H1 (cell line): ENCODE measurements at regions not wholly inside any gene's neighbourhood (a gene's known extent, or its start where the extent isn't known, plus 50 kb on each side); places are given as distances from the start of the nearest gene placed in this dataset.
"Not testable (repeated sequence)": the region's sequence is repeated elsewhere in the genome, so short reads cannot be mapped to it uniquely, and the experiment has no call there.

Experiments
- CTCF ChIA-PET: fragments of 300-600 bp; sonication (Branson Sonifier 250); formaldehyde crosslinking; loops from one replicate; lab custom pipeline; 2021; ENCODE audit not compliant: partially characterized antibody; lab: Charles Lee
- POLR2A ChIA-PET: fragments of 300-600 bp; sonication (Branson Sonifier 250); formaldehyde crosslinking; loops from one replicate; lab custom pipeline; 2021; ENCODE audit warnings: inconsistent platforms; ENCODE audit not compliant: partially characterized antibody; lab: Charles Lee
- DNase-seq, 2 experiments: peaks; one replicate each; pipeline versions ENCODE4 v3.0.0 to v3.0.0-alpha.2; 2010 to 2022; ENCODE audit warnings: low spot score in 2 of 2, low read depth in 1 of 2, mixed read lengths in 1 of 2
- FAIRE-seq: peaks from 2 replicates; lab custom pipeline; 2011; peaks lifted over from hg19 to GRCh38; lab: Jason Lieb, UNC
- H2AFZ ChIP-seq: 2 replicates; pipeline ENCODE4 v1.8.1; 2012; ENCODE audit warnings: low read length, inconsistent platforms
- H2AK5ac ChIP-seq: 2 replicates; pipeline ENCODE4 v1.6.1; 2013; ENCODE audit warnings: low read depth, low read length
- H2BK120ac ChIP-seq: replicated peaks from 2 replicates; pipeline ENCODE3; 2013; ENCODE audit warnings: low read depth, low read length, inconsistent platforms
- H2BK12ac ChIP-seq: 2 replicates; pipeline ENCODE4 v1.6.1; 2013; ENCODE audit warnings: low read depth, low read length
- H2BK15ac ChIP-seq: 2 replicates; pipeline ENCODE4 v1.6.1; 2013; ENCODE audit warnings: low read length
- H2BK20ac ChIP-seq: 2 replicates; pipeline ENCODE4 v1.6.1; 2013; ENCODE audit warnings: low read length
- H2BK5ac ChIP-seq: 2 replicates; pipeline ENCODE4 v1.6.1; 2013; ENCODE audit warnings: low read depth, low read length
- H3K14ac ChIP-seq: 2 replicates; pipeline ENCODE4 v1.6.1; 2013; ENCODE audit warnings: inconsistent platforms; ENCODE audit not compliant: insufficient read length
- H3K18ac ChIP-seq: 2 replicates; pipeline ENCODE4 v1.6.1; 2013; ENCODE audit warnings: low read length; ENCODE audit errors: extremely low read depth
- H3K23ac ChIP-seq: 2 replicates; pipeline ENCODE4 v1.6.1; 2013; ENCODE audit warnings: inconsistent platforms; ENCODE audit not compliant: insufficient read length
- H3K23me2 ChIP-seq: 2 replicates; pipeline ENCODE4 v1.6.1; 2013; ENCODE audit warnings: low read depth, low read length
- H3K27ac ChIP-seq: 2 replicates; pipeline ENCODE4 v1.6.1; 2011; ENCODE audit warnings: low read depth, low read length, inconsistent platforms
- H3K27me3 ChIP-seq, 4 experiments: replicated peaks in 1 of 4; 1 replicate in 1 of 4; 2 replicates in 3 of 4; pipeline versions ENCODE4 v1.6.1 to v1.8.1; 2011 to 2013; ENCODE audit warnings: low read length in 3 of 4, mild to moderate bottlenecking in 3 of 4, inconsistent platforms in 2 of 4, mixed read lengths in 2 of 4, moderate library complexity in 1 of 4; ENCODE audit not compliant: control insufficient read depth in 3 of 4, insufficient read depth in 3 of 4; ENCODE audit errors: extremely low read depth in 1 of 4
- H3K36me3 ChIP-seq, 4 experiments: 2 replicates each; pipeline versions ENCODE4 v1.6.1 to v1.8.1; 2011 to 2013; ENCODE audit warnings: mild to moderate bottlenecking in 4 of 4, low read length in 3 of 4, moderate library complexity in 2 of 4, control low read depth in 1 of 4, inconsistent platforms in 1 of 4; ENCODE audit not compliant: insufficient read depth in 4 of 4, control insufficient read depth in 2 of 4
- H3K4ac ChIP-seq: replicated peaks from 2 replicates; pipeline ENCODE3; 2013; ENCODE audit warnings: low read length, low read depth, mixed read lengths, inconsistent platforms; ENCODE audit not compliant: insufficient read length
- H3K4me1 ChIP-seq, 4 experiments: replicated peaks in 1 of 4; 1 replicate in 1 of 4; 2 replicates in 3 of 4; pipeline versions ENCODE4 v1.6.1 to v1.8.1; 2011 to 2013; ENCODE audit warnings: low read length in 3 of 4, inconsistent platforms in 2 of 4, mixed read lengths in 1 of 4; ENCODE audit not compliant: insufficient read depth in 4 of 4, control insufficient read depth in 3 of 4
- H3K4me2 ChIP-seq, 2 experiments: 2 replicates each; pipeline versions ENCODE4 v1.6.1 to v1.8.1; 2011 to 2013; ENCODE audit warnings: low read depth in 2 of 2, low read length in 2 of 2, control low read depth in 1 of 2, inconsistent platforms in 1 of 2, mild to moderate bottlenecking in 1 of 2; ENCODE audit not compliant: insufficient read depth in 1 of 2
- H3K4me3 ChIP-seq, 4 experiments: fragments of 200-600, 300-600 bp in 1 of 4; sonication (generic), shearing (Covaris generic), sonication (Bioruptor Twin) in 1 of 4; 2 replicates each; pipeline versions ENCODE4 v1.5.1 to v1.8.1; 2011 to 2016; ENCODE audit warnings: low read length in 4 of 4, low read depth in 3 of 4, control low read depth in 2 of 4, inconsistent platforms in 2 of 4, mild to moderate bottlenecking in 2 of 4, mixed read lengths in 1 of 4, moderate library complexity in 1 of 4; ENCODE audit not compliant: insufficient read depth in 2 of 4; ENCODE audit errors: extremely low read depth in 1 of 4
- H3K56ac ChIP-seq: replicated peaks from 2 replicates; pipeline ENCODE3; 2013; ENCODE audit warnings: low read depth, mild to moderate bottlenecking, mixed read lengths, low read length, inconsistent platforms; ENCODE audit not compliant: insufficient read length
- H3K79me1 ChIP-seq: 2 replicates; pipeline ENCODE4 v1.6.1; 2013; ENCODE audit warnings: low read depth, low read length, control low read depth
- H3K79me2 ChIP-seq, 2 experiments: 2 replicates each; pipeline versions ENCODE4 v1.6.1 to v1.8.1; 2012 to 2013; ENCODE audit warnings: low read length in 2 of 2, mild to moderate bottlenecking in 2 of 2, inconsistent platforms in 1 of 2; ENCODE audit not compliant: insufficient read depth in 2 of 2, control insufficient read depth in 1 of 2
- H3K9ac ChIP-seq, 4 experiments: replicated peaks in 1 of 4; 1 replicate in 1 of 4; 2 replicates in 3 of 4; pipeline versions ENCODE4 v1.6.1 to v1.8.1; 2011 to 2013; ENCODE audit warnings: low read depth in 3 of 4, low read length in 3 of 4, control low read depth in 2 of 4, mild to moderate bottlenecking in 2 of 4, moderate library complexity in 2 of 4, inconsistent platforms in 1 of 4; ENCODE audit errors: extremely low read depth in 1 of 4
- H3K9me3 ChIP-seq, 2 experiments: 2 replicates each; pipeline versions ENCODE4 v1.6.1 to v1.8.1; 2012 to 2013; ENCODE audit warnings: mild to moderate bottlenecking in 2 of 2, moderate library complexity in 2 of 2, control low read depth in 1 of 2, inconsistent platforms in 1 of 2, low read depth in 1 of 2, low read length in 1 of 2, mixed read lengths in 1 of 2; ENCODE audit not compliant: insufficient read depth in 2 of 2
- H4K20me1 ChIP-seq, 2 experiments: replicated peaks in 1 of 2; 2 replicates each; pipeline versions ENCODE3 to v1.8.1; 2011 to 2013; ENCODE audit warnings: inconsistent platforms in 2 of 2, low read length in 2 of 2, mild to moderate bottlenecking in 1 of 2; ENCODE audit not compliant: insufficient read depth in 2 of 2, control insufficient read depth in 1 of 2
- H4K5ac ChIP-seq: 2 replicates; pipeline ENCODE4 v1.6.1; 2013; ENCODE audit warnings: low read length, low read depth, mixed read lengths, inconsistent platforms; ENCODE audit not compliant: insufficient read length
- H4K8ac ChIP-seq: 2 replicates; pipeline ENCODE4 v1.8.0; 2013; ENCODE audit warnings: mild to moderate bottlenecking, moderate library complexity, low read length, inconsistent platforms; ENCODE audit not compliant: insufficient read depth; ENCODE audit errors: extremely low read depth
- H4K91ac ChIP-seq: replicated peaks from 2 replicates; pipeline ENCODE3; 2013; ENCODE audit warnings: low read length, mixed read lengths, inconsistent platforms; ENCODE audit not compliant: insufficient read length
- CBX5 ChIP-seq: fragments of 300-800, 300-1000 bp; sonication (generic); IDR thresholded peaks from 2 replicates; pipeline ENCODE4 v1.7.1; 2016; ENCODE audit warnings: antibody characterized with exemption, low read length, low read depth
- GABPA ChIP-seq: IDR thresholded peaks from 2 replicates; pipeline ENCODE4 v1.6.1; 2011; ENCODE audit warnings: mild to moderate bottlenecking, low read length, moderate library complexity, borderline replicate concordance; ENCODE audit not compliant: insufficient read depth
- JUND ChIP-seq: IDR thresholded peaks from 2 replicates; pipeline ENCODE4 v1.6.1; 2011; ENCODE audit warnings: mild to moderate bottlenecking, improper control_type of control experiment, low read length
- WGBS, 2 experiments: shearing (Covaris generic) in 1 of 2; methylation state at CpG; one replicate each; pipeline versions ENCODE4 v1.1.6 to v1.1.7; 2013 to 2015; ENCODE audit warnings: low lambda C conversion rate in 2 of 2, mixed read lengths in 2 of 2, inconsistent platforms in 1 of 2, low coverage in 1 of 2, missing lambda C conversion rate in 1 of 2; ENCODE audit not compliant: insufficient replicate concordance in 2 of 2, insufficient coverage in 1 of 2, insufficient read length in 1 of 2; ENCODE audit errors: extremely low coverage in 1 of 2, missing lambda C conversion rate in 1 of 2; 5-methylcytosine and 5-hydroxymethylcytosine counted together

DNA sequence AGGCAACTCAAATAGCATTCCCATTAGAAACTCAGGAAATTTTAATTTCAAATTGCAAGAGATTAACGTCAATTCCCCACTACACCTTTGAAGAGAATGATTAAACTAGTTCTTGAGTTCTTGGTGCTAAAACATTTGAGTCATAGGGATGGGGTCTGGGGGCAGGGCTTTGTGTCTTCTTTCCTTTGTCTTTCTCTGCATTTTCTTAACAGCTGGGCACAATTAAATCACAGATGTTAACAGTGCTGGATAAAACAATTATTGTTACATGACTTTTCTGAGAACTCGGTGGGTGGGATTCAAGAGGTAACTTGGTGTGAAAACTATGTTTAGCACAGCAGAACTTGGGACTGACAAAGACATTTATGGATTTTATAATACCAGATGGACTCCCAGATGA, 351.9 kb upstream of the TNC start (continued):
- TF ChIP-seq CBX5: no peak
- TF ChIP-seq GABPA: no peak
- no peak for TF ChIP-seq JUND

- not testable (repeated sequence) for H4K20me1 ChIP-seq, H2BK20ac ChIP-seq, H3K23me2 ChIP-seq, H3K18ac ChIP-seq, H3K4ac ChIP-seq, H3K27ac ChIP-seq, H2BK120ac ChIP-seq, H3K36me3 ChIP-seq, H3K9me3 ChIP-seq, H2AFZ ChIP-seq, H3K23ac ChIP-seq, H4K8ac ChIP-seq, FAIRE-seq, H2BK12ac ChIP-seq, H3K79me1 ChIP-seq, H2AK5ac ChIP-seq, H3K27me3 ChIP-seq, H2BK15ac ChIP-seq, H4K91ac ChIP-seq, H3K14ac ChIP-seq, H3K9ac ChIP-seq, H2BK5ac ChIP-seq
- Histone ChIP-seq H3K79me2 (peaks cover 0 to 36% of the 10 kb centered on the region in 2 experiments; a peak in 2 of 4 replicates), H3K4me2 (peak overlapping the region; percentile 50 to 63), H3K56ac (peak overlapping the region; percentile 25), H3K4me1 (peaks cover 0 to 22% (median 5%) of the 10 kb centered on the region in 4 experiments; a peak in 4 of 7 replicates), H4K5ac (peak overlapping the region; percentile 36), H3K4me3 (peak overlapping the region in 2 of 4 experiments; percentile 12 to 59; a peak in 3 of 8 replicates)
- ChIA-PET CTCF (interaction anchor here (0.7 kb wide), 1 partner anchor 50 kb away, joined by 3 read pairs; no protein-coding TSS in a partner anchor), POLR2A (interaction anchor here (0.7 to 1.8 kb wide), 7 partner anchors 13 to 355 kb away, joined by 3 to 5 read pairs (median 3); partner anchors contain the start of gene TNC)
- WGBS, 2 experiments: 3% methylated on average over 2 of the region's 3 CpGs; no CpG with 5 or more reads in 1 of the 2 experiments
- peak in 1 of 2 experiments; percentile 29 for DNase-seq
Measured at GRCh38 chr9:115473032-115473431, 355.1 kb upstream of the TNC start.
